ENCODE measurements at regions not wholly inside any gene's neighbourhood (a gene's known extent, or its start where the extent isn't known, plus 50 kb on each side); places are given as distances from the start of the nearest gene placed in this dataset.

DNA sequence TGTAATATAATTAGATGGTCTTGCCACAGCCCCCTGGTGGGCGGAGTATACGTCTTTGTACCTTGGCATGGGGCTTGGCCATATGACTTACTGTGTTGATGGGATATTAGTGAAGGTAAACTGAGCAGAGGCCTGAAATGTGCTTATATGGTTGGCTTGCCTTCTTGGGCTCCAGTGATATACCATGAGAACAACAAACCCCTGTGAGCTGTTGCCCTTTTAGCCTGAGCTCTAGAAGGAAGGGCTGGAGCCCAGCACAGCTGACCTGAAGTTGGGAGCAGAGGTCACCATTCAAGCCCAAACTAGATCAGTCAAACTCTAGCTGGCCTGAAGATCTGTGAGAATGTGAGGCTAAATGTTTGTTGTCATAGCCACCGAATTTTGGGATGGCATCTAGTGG is 75.2 kb upstream of the CD302 start:
- TF ChIP-seq, protein P1, sequence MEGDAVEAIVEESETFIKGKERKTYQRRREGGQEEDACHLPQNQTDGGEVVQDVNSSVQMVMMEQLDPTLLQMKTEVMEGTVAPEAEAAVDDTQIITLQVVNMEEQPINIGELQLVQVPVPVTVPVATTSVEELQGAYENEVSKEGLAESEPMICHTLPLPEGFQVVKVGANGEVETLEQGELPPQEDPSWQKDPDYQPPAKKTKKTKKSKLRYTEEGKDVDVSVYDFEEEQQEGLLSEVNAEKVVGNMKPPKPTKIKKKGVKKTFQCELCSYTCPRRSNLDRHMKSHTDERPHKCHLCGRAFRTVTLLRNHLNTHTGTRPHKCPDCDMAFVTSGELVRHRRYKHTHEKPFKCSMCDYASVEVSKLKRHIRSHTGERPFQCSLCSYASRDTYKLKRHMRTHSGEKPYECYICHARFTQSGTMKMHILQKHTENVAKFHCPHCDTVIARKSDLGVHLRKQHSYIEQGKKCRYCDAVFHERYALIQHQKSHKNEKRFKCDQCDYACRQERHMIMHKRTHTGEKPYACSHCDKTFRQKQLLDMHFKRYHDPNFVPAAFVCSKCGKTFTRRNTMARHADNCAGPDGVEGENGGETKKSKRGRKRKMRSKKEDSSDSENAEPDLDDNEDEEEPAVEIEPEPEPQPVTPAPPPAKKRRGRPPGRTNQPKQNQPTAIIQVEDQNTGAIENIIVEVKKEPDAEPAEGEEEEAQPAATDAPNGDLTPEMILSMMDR (IDR thresholded peaks at IDR 0.05; ENCODE audit: insufficient read depth, low read depth, low read length) = no peak
- TF ChIP-seq EZH2 (IDR thresholded peaks at IDR 0.05; ENCODE audit: insufficient read depth, low read length) = no peak
